ENCODE measurements at regions not wholly inside any gene's neighbourhood (a gene's known extent, or its start where the extent isn't known, plus 50 kb on each side); places are given as distances from the start of the nearest gene placed in this dataset.

GRCh38 chr7:52712938-52713337 is 322.5 kb upstream of the POM121L12 start:
- no peak for DNase-seq
- Histone ChIP-seq H3K4me1 (no peaks in the 10 kb centered on the region), H3K9me3 (no peaks in the 10 kb centered on the region), H3K27ac (no peak overlapping the region), H3K36me3 (no peaks in the 10 kb centered on the region), H3K4me3 (replicated peaks in 1 of 3) (no peak overlapping the region), H3K27me3 (no peaks in the 10 kb centered on the region)
- WGBS, 2 donors, result 71 to 87% methylated on average over 2 of the region's 2 CpGs
- TF ChIP-seq POLR2A (IDR thresholded peaks at IDR 0.05) (no peak), CTCF (IDR thresholded peaks at IDR 0.05) (no peak)
- intact Hi-C loops (cut with DNase I), result no loop called here

GRCh38 chr7:52711951-52712350 is 323.5 kb upstream of the POM121L12 start:
- intact Hi-C loops (cut with DNase I), result no loop called here
- Histone ChIP-seq H3K4me1 (no peaks in the 10 kb centered on the region), H3K36me3 (no peaks in the 10 kb centered on the region), H3K27ac (no peak overlapping the region), H3K4me3 (replicated peaks in 1 of 3) (no peak overlapping the region), H3K9me3 (no peaks in the 10 kb centered on the region), H3K27me3 (no peaks in the 10 kb centered on the region)
- 49 to 68% methylated on average over 1 of the region's 1 CpG for WGBS, 2 donors
- no peak for DNase-seq
- no peak for TF ChIP-seq CTCF (IDR thresholded peaks at IDR 0.05)
- TF ChIP-seq POLR2A (IDR thresholded peaks at IDR 0.05), result no peak

- Histone ChIP-seq H3K36me3 (no peaks in the 10 kb centered on the region), H3K27ac (no peak overlapping the region), H3K4me1 (no peaks in the 10 kb centered on the region), H3K4me3 (replicated peaks in 1 of 3) (no peak overlapping the region), H3K27me3 (no peaks in the 10 kb centered on the region), H3K9me3 (no peaks in the 10 kb centered on the region)
- no peak for DNase-seq
- TF ChIP-seq POLR2A (IDR thresholded peaks at IDR 0.05), result no peak
- TF ChIP-seq CTCF (IDR thresholded peaks at IDR 0.05), result no peak
- intact Hi-C loops (cut with DNase I), result no loop called here
- WGBS, 2 donors, result 78 to 83% methylated on average over 3 of the region's 3 CpGs
Observed at GRCh38 chr7:52708846-52709245, 326.6 kb upstream of the POM121L12 start.

GRCh38 chr7:52705768-52706167 is 329.7 kb upstream of the POM121L12 start:
- H3K27ac ChIP-seq, result no peak overlapping the region
- intact Hi-C loops (cut with DNase I), result no loop called here
- 87 to 94% methylated on average over 2 of the region's 2 CpGs for WGBS, 2 donors

DNA sequence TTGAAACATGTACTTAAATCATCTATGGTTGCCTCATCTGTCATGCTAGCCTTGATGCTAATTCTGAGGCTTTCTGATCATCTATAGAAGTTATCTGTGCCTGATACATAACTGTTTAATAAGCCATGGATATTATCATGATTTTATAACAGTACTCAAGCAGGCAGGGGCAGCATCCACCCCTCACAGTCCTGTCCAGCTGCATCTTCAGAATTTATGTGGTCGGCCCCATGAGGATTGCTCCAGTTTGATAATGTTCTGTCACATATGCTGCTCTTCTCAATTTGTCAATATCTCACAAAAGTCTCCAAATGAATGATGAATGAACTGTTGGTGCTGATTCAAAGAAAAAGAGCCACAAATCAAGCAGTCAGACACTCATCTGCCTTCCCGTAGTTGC is 335.1 kb upstream of the POM121L12 start:
- Histone ChIP-seq H3K9me3 (no peaks in the 10 kb centered on the region), H3K27ac (no peak overlapping the region), H3K36me3 (no peaks in the 10 kb centered on the region), H3K4me3 (replicated peaks in 1 of 3) (no peak overlapping the region), H3K4me1 (no peaks in the 10 kb centered on the region), H3K27me3 (no peaks in the 10 kb centered on the region)
- WGBS, 2 donors, result 88 to 90% methylated on average over 2 of the region's 2 CpGs
- no peak for DNase-seq
- intact Hi-C loops (cut with DNase I), result no loop called here
- TF ChIP-seq POLR2A (IDR thresholded peaks at IDR 0.05) (no peak), CTCF (IDR thresholded peaks at IDR 0.05) (no peak)

More at GRCh38 chr7:52705768-52706167, 329.7 kb upstream of the POM121L12 start:
- no peaks in the 10 kb centered on the region for H3K4me1 ChIP-seq
- no peaks in the 10 kb centered on the region for H3K9me3 ChIP-seq
- no peaks in the 10 kb centered on the region for H3K36me3 ChIP-seq
- H3K27me3 ChIP-seq, result no peaks in the 10 kb centered on the region
- TF ChIP-seq POLR2A (IDR thresholded peaks at IDR 0.05) (no peak), CTCF (IDR thresholded peaks at IDR 0.05) (no peak)
- H3K4me3 ChIP-seq (replicated peaks in 1 of 3), result no peak overlapping the region
- no peak for DNase-seq

Data from thyroid gland (tissue), 4 donors.